HEK293 (cell line): ENCODE measurements at regions not wholly inside any gene's neighbourhood (a gene's known extent, or its start where the extent isn't known, plus 50 kb on each side); places are given as distances from the start of the nearest gene placed in this dataset.

Experiments used
- CTCF ChIA-PET: fragments of 350-600 bp; formaldehyde crosslinking; extraction: SDS; loops from one replicate; lab custom pipeline; 2021; ENCODE audit warnings: antibody characterized with exemption; lab: Yijun Ruan, JAX
- POLR2A ChIA-PET: fragments of 300-600 bp; formaldehyde crosslinking; extraction: SDS; loops from one replicate; lab custom pipeline; 2020; ENCODE audit warnings: antibody characterized with exemption, inconsistent platforms; lab: Yijun Ruan, JAX
- H3K27ac ChIP-seq: fragments of 200-500 bp; sonication (Bioruptor generic); 2 replicates; pipeline ENCODE4 v1.5.1; 2014; ENCODE audit warnings: low read depth, low read length, control low read depth, inconsistent platforms; ENCODE audit errors: extremely low read depth
- H3K36me3 ChIP-seq, 2 experiments: fragments of 200-500 bp in 1 of 2; sonication (Bioruptor generic) in 1 of 2; 1 replicate in 1 of 2; 2 replicates in 1 of 2; pipeline ENCODE4 v1.5.1; 2014 to 2017; ENCODE audit warnings: inconsistent platforms in 2 of 2, low read length in 2 of 2; ENCODE audit not compliant: control insufficient read depth in 2 of 2, insufficient read depth in 1 of 2
- H3K4me1 ChIP-seq: fragments of 200-500 bp; sonication (Bioruptor generic); 2 replicates; pipeline ENCODE4 v1.5.1; 2014; ENCODE audit warnings: mild to moderate bottlenecking, low read length, inconsistent platforms; ENCODE audit not compliant: control insufficient read depth, insufficient read depth
- H3K4me3 ChIP-seq: 2 replicates; pipeline ENCODE4 v1.5.1; 2011; ENCODE audit warnings: low read depth, mild to moderate bottlenecking, control low read depth, low read length, moderate library complexity
- H3K9me3 ChIP-seq: fragments of 200-500 bp; sonication (Bioruptor generic); 2 replicates; pipeline ENCODE4 v1.5.1; 2014; ENCODE audit warnings: low read depth, low read length, inconsistent platforms; ENCODE audit not compliant: control insufficient read depth, insufficient read depth
- BCL6B ChIP-seq: fragments of 450-650 bp; formaldehyde crosslinking; IDR thresholded peaks from 2 replicates; pipeline ENCODE4 v1.5.1; 2017; ENCODE audit warnings: missing biosample characterization, missing genetic modification characterization
- IKZF3 ChIP-seq: fragments of 450-650 bp; IDR thresholded peaks from 2 replicates; pipeline ENCODE4 v1.5.0; 2018; ENCODE audit warnings: missing biosample characterization, mild to moderate bottlenecking, missing genetic modification characterization, moderate library complexity
- KLF1 ChIP-seq: fragments of 450-650 bp; formaldehyde crosslinking; IDR thresholded peaks from 2 replicates; pipeline ENCODE4 v1.5.1; 2016; ENCODE audit warnings: missing biosample characterization, missing genetic modification characterization
- MEIS1 ChIP-seq: sonication (generic); formaldehyde crosslinking; IDR thresholded peaks from 2 replicates; pipeline ENCODE4 v1.8.1; 2022; ENCODE audit warnings: missing genetic modification reagents, mild to moderate bottlenecking, borderline replicate concordance
- OVOL3 ChIP-seq: fragments of 450-650 bp; formaldehyde crosslinking; IDR thresholded peaks from 2 replicates; pipeline ENCODE4 v1.5.1; 2016; ENCODE audit warnings: missing biosample characterization, missing genetic modification characterization
- TCF7L2 ChIP-seq: IDR thresholded peaks from 2 replicates; pipeline ENCODE4 v1.6.1; 2011; ENCODE audit warnings: low read depth, mild to moderate bottlenecking, inconsistent platforms, low read length, moderate library complexity, borderline replicate concordance
- ZNF132 ChIP-seq: fragments of 450-650 bp; formaldehyde crosslinking; IDR thresholded peaks from 2 replicates; pipeline ENCODE4 v1.5.1; 2017; ENCODE audit warnings: missing biosample characterization, missing genetic modification characterization, borderline replicate concordance
- ZNF157 ChIP-seq: fragments of 450-650 bp; formaldehyde crosslinking; IDR thresholded peaks from 2 replicates; pipeline ENCODE4 v1.5.1; 2016; ENCODE audit warnings: missing biosample characterization, missing genetic modification characterization
- ZNF274 ChIP-seq, 2 experiments: fragments of 200-500 bp in 1 of 2; fragments of 450-650 bp in 1 of 2; sonication (Bioruptor generic) in 1 of 2; formaldehyde crosslinking in 1 of 2; IDR thresholded peaks; 2 replicates each; pipeline versions ENCODE4 v1.5.1 to v1.6.1; 2014 to 2016; ENCODE audit warnings: borderline replicate concordance in 1 of 2, inconsistent platforms in 1 of 2, low read length in 1 of 2, missing biosample characterization in 1 of 2, missing genetic modification characterization in 1 of 2
- ZNF280D ChIP-seq: fragments of 450-650 bp; formaldehyde crosslinking; IDR thresholded peaks from 2 replicates; pipeline ENCODE4 v1.5.1; 2016; ENCODE audit warnings: missing biosample characterization, missing genetic modification characterization
- ZNF513 ChIP-seq: fragments of 450-650 bp; IDR thresholded peaks from 2 replicates; pipeline ENCODE4 v1.5.1; 2018; ENCODE audit warnings: missing biosample characterization, missing genetic modification characterization
- ZNF521 ChIP-seq: fragments of 450-650 bp; formaldehyde crosslinking; IDR thresholded peaks from 2 replicates; pipeline ENCODE4 v1.5.1; 2017; ENCODE audit warnings: missing biosample characterization, mild to moderate bottlenecking, missing genetic modification characterization
- ZNF560 ChIP-seq: fragments of 450-650 bp; formaldehyde crosslinking; IDR thresholded peaks from 2 replicates; pipeline ENCODE4 v1.5.1; 2017; ENCODE audit warnings: missing biosample characterization, missing genetic modification characterization, borderline replicate concordance
- ZNF629 ChIP-seq: fragments of 450-650 bp; formaldehyde crosslinking; IDR thresholded peaks from 2 replicates; pipeline ENCODE4 v1.5.1; 2017; ENCODE audit warnings: missing biosample characterization, missing genetic modification characterization
- ZNF777 ChIP-seq: fragments of 450-650 bp; formaldehyde crosslinking; IDR thresholded peaks from 2 replicates; pipeline ENCODE4 v1.5.1; 2017; ENCODE audit warnings: missing biosample characterization, missing genetic modification characterization, borderline replicate concordance
- ZNF785 ChIP-seq: fragments of 450-650 bp; formaldehyde crosslinking; IDR thresholded peaks from 2 replicates; pipeline ENCODE4 v1.5.1; 2016; ENCODE audit warnings: missing biosample characterization, missing genetic modification characterization
- ZNF792 ChIP-seq: fragments of 450-650 bp; formaldehyde crosslinking; IDR thresholded peaks from 2 replicates; pipeline ENCODE4 v1.5.1; 2016; ENCODE audit warnings: missing biosample characterization, missing genetic modification characterization
- ZNF830 ChIP-seq: fragments of 450-650 bp; IDR thresholded peaks from 2 replicates; pipeline ENCODE4 v1.5.0; 2018; ENCODE audit warnings: missing biosample characterization, missing genetic modification characterization, low read depth, mild to moderate bottlenecking, moderate library complexity
- ZNF837 ChIP-seq: fragments of 450-650 bp; formaldehyde crosslinking; IDR thresholded peaks from 2 replicates; pipeline ENCODE4 v1.5.1; 2016; ENCODE audit warnings: missing biosample characterization, missing genetic modification characterization
- ZXDB ChIP-seq: fragments of 450-650 bp; formaldehyde crosslinking; IDR thresholded peaks from 2 replicates; pipeline ENCODE4 v1.5.1; 2016; ENCODE audit warnings: missing biosample characterization, missing genetic modification characterization
- TF ChIP-seq, protein P1 (sequence below): fragments of 450-650 bp; formaldehyde crosslinking; IDR thresholded peaks from 2 replicates; pipeline ENCODE4 v1.5.1; 2016; ENCODE audit warnings: missing biosample characterization, missing genetic modification characterization

DNA sequence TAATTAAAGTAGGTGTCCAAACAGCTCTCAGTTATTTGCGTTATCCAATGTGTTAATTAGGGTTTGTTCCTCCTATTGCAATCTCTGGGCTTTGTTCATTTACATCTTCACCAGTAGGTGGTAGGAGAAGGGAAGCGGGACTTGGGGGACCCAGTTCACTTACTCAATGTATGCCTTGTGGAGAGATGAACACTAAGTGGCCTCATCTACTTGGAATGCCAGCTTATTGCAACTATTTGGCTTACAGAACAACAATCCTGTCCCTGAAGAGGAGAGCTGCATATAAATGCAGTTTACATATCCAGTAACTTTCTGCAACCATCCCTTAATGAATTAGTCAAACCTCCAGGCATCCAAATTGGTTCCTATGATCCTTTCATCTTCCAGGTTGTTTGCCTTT, 417.1 kb upstream of the CCDC196 start (continued):
- no peak for TF ChIP-seq KLF1 (tag by site-specific recombination)
- TF ChIP-seq MEIS1 (CRISPR knock-in tag), result no peak
- no peak for TF ChIP-seq IKZF3 (tag by site-specific recombination)
- TF ChIP-seq, protein P1, sequence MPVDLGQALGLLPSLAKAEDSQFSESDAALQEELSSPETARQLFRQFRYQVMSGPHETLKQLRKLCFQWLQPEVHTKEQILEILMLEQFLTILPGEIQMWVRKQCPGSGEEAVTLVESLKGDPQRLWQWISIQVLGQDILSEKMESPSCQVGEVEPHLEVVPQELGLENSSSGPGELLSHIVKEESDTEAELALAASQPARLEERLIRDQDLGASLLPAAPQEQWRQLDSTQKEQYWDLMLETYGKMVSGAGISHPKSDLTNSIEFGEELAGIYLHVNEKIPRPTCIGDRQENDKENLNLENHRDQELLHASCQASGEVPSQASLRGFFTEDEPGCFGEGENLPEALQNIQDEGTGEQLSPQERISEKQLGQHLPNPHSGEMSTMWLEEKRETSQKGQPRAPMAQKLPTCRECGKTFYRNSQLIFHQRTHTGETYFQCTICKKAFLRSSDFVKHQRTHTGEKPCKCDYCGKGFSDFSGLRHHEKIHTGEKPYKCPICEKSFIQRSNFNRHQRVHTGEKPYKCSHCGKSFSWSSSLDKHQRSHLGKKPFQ (tag by site-specific recombination), result no peak
- TF ChIP-seq ZNF792, result no peak
- TF ChIP-seq ZNF521 (tag by site-specific recombination), result no peak
- TF ChIP-seq OVOL3 (tag by site-specific recombination), result no peak
- no peak for TF ChIP-seq ZNF785 (tag by site-specific recombination)
- TF ChIP-seq, all 188 proteins: peak for 0

GRCh38 chr14:66069830-66070541, 416.2 kb upstream of the CCDC196 start:
- no peak overlapping the region for H3K4me3 ChIP-seq

More at GRCh38 chr14:66069830-66070541, 416.2 kb upstream of the CCDC196 start:
- no peak overlapping the region for H3K27ac ChIP-seq
- TF ChIP-seq ZNF837 (tag by site-specific recombination) (no peak), ZNF132 (no peak), TCF7L2 (no peak), ZNF629 (tag by site-specific recombination) (no peak), ZNF830 (no peak), MEIS1 (CRISPR knock-in tag) (no peak), ZNF157 (tag by site-specific recombination) (no peak), ZNF274 (IDR thresholded peaks at IDR 0.05; ENCODE audit: low read length) (no peak), ZNF274 (tag by site-specific recombination; IDR thresholded peaks at IDR 0.05; ENCODE audit: borderline replicate concordance) (no peak), ZNF513 (tag by site-specific recombination) (no peak), ZXDB (tag by site-specific recombination) (no peak), BCL6B (tag by site-specific recombination) (no peak), ZNF777 (no peak), ZNF560 (tag by site-specific recombination) (no peak), ZNF280D (no peak)
- TF ChIP-seq, all 188 proteins: peak for 0
- ChIA-PET CTCF (interaction anchor here (0.7 to 2.7 kb wide), 18 partner anchors 9 to 914 kb away, joined by 3 to 26 read pairs (median 6); partner anchors contain the start of gene FUT8), POLR2A (no interaction called here)
- H3K9me3 ChIP-seq, result no peaks in the 10 kb centered on the region
- no peaks in the 10 kb centered on the region for H3K4me1 ChIP-seq
- no peaks in the 10 kb centered on the region for H3K36me3 ChIP-seq
